ENCODE measurements at regions not wholly inside any gene's neighbourhood (a gene's known extent, or its start where the extent isn't known, plus 50 kb on each side); places are given as distances from the start of the nearest gene placed in this dataset.

- no peak for TF ChIP-seq CTCF (IDR thresholded peaks at IDR 0.05; ENCODE audit: unreplicated experiment)
- CTCF ChIA-PET = no interaction called here
- Mint-ChIP-seq H3K36me3 (ENCODE audit: insufficient read depth, unreplicated experiment) (peaks cover 6% of the 10 kb centered on the region), H3K4me3 (ENCODE audit: low read depth, unreplicated experiment) (no peak overlapping the region), H3K27ac (ENCODE audit: unreplicated experiment) (peak overlapping the region; percentile 69), H3K4me1 (ENCODE audit: low read depth, unreplicated experiment) (peaks cover 12% of the 10 kb centered on the region), H3K9me3 (ENCODE audit: low read depth, unreplicated experiment) (no peaks in the 10 kb centered on the region), H3K27me3 (ENCODE audit: unreplicated experiment) (no peaks in the 10 kb centered on the region)
- no peak for DNase-seq
- intact Hi-C loops (cut with micrococcal nuclease; ENCODE audit: unreplicated experiment) = loop anchor here (5.0 kb wide), 2 partner anchors 265 to 380 kb away; no protein-coding TSS in a partner anchor
- no TSS peak for BruUV-seq (replicated peaks)
These were observed 326.5 kb downstream of the CGGBP1 start for GRCh38 chr3:87732294-87732693.

GRCh38 chr3:87727783-87728182 is 331.0 kb downstream of the CGGBP1 start:
- Mint-ChIP-seq H3K27ac (ENCODE audit: unreplicated experiment) (no peak overlapping the region), H3K36me3 (ENCODE audit: insufficient read depth, unreplicated experiment) (no peaks in the 10 kb centered on the region), H3K4me1 (ENCODE audit: low read depth, unreplicated experiment) (no peaks in the 10 kb centered on the region), H3K9me3 (ENCODE audit: low read depth, unreplicated experiment) (no peaks in the 10 kb centered on the region), H3K27me3 (ENCODE audit: unreplicated experiment) (no peaks in the 10 kb centered on the region), H3K4me3 (ENCODE audit: low read depth, unreplicated experiment) (no peak overlapping the region)
- CTCF ChIA-PET = no interaction called here
- intact Hi-C loops (cut with micrococcal nuclease; ENCODE audit: unreplicated experiment) = no loop called here
- TF ChIP-seq CTCF (IDR thresholded peaks at IDR 0.05; ENCODE audit: unreplicated experiment) = no peak
- no TSS peak for BruUV-seq (replicated peaks)
- no peak for DNase-seq

GRCh38 chr3:87719060-87719459 is 339.7 kb downstream of the CGGBP1 start:
- Mint-ChIP-seq H3K9me3 (ENCODE audit: low read depth, unreplicated experiment) (no peaks in the 10 kb centered on the region), H3K27me3 (ENCODE audit: unreplicated experiment) (no peaks in the 10 kb centered on the region), H3K27ac (ENCODE audit: unreplicated experiment) (no peak overlapping the region), H3K4me3 (ENCODE audit: low read depth, unreplicated experiment) (no peak overlapping the region), H3K36me3 (ENCODE audit: insufficient read depth, unreplicated experiment) (no peaks in the 10 kb centered on the region), H3K4me1 (ENCODE audit: low read depth, unreplicated experiment) (no peaks in the 10 kb centered on the region)
- CTCF ChIA-PET = no interaction called here
- no TSS peak for BruUV-seq (replicated peaks)
- DNase-seq = no peak
- intact Hi-C loops (cut with micrococcal nuclease; ENCODE audit: unreplicated experiment) = no loop called here
- no peak for TF ChIP-seq CTCF (IDR thresholded peaks at IDR 0.05; ENCODE audit: unreplicated experiment)

GRCh38 chr3:87710511-87710910 is 348.3 kb downstream of the CGGBP1 start:
- CTCF ChIA-PET = no interaction called here
- H3K36me3 Mint-ChIP-seq (ENCODE audit: insufficient read depth, unreplicated experiment) = no peaks in the 10 kb centered on the region
- peaks cover 3% of the 10 kb centered on the region for H3K9me3 Mint-ChIP-seq (ENCODE audit: low read depth, unreplicated experiment)
- H3K4me3 Mint-ChIP-seq (ENCODE audit: low read depth, unreplicated experiment) = no peak overlapping the region
- no peaks in the 10 kb centered on the region for H3K4me1 Mint-ChIP-seq (ENCODE audit: low read depth, unreplicated experiment)
- no peak for DNase-seq
- intact Hi-C loops (cut with micrococcal nuclease; ENCODE audit: unreplicated experiment) = loop anchor here (5.0 kb wide), 1 partner anchor 38 kb away; no protein-coding TSS in a partner anchor
- no peak for TF ChIP-seq CTCF (IDR thresholded peaks at IDR 0.05; ENCODE audit: unreplicated experiment)
- BruUV-seq (replicated peaks) = no TSS peak
- no peak overlapping the region for H3K27ac Mint-ChIP-seq (ENCODE audit: unreplicated experiment)
- H3K27me3 Mint-ChIP-seq (ENCODE audit: unreplicated experiment) = no peaks in the 10 kb centered on the region

Measured in Calu3 (cell line).